PC-3 (cell line): ENCODE measurements at regions not wholly inside any gene's neighbourhood (a gene's known extent, or its start where the extent isn't known, plus 50 kb on each side); places are given as distances from the start of the nearest gene placed in this dataset.
"Not testable (repeated sequence)": the region's sequence is repeated elsewhere in the genome, so short reads cannot be mapped to it uniquely, and the experiment has no call there.

ENCODE experiments used
- ATAC-seq: fragments of 200-7000 bp; cut with Tn5 transposase; 2 replicates; pipeline ENCODE4 v1.9.1; 2020; ENCODE audit warnings: mild to moderate bottlenecking, moderate library complexity
- BruUV-seq: library from RNA; stranded (reverse); fragments of 400-500 nt; replicated peaks from 2 replicates; lab custom pipeline; 2021; lab: Mats Ljungman, UMichigan
- CTCF ChIA-PET: fragments of 300-600 bp; sonication (Branson Sonifier 250); formaldehyde crosslinking; loops from one replicate; lab custom pipeline; 2022; ENCODE audit warnings: antibody characterized with exemption; lab: Charles Lee
- POLR2A ChIA-PET: fragments of 300-600 bp; sonication (Branson Sonifier 250); formaldehyde crosslinking; loops from one replicate; lab custom pipeline; 2022; ENCODE audit warnings: antibody characterized with exemption; ENCODE audit not compliant: unreplicated experiment; lab: Charles Lee
- DNase-seq: peaks from one replicate; pipeline ENCODE4 v3.0.0-alpha.2; 2015
- H2AFZ ChIP-seq: fragments of 300-600 bp; sonication (generic); 2 replicates; pipeline ENCODE4 v1.6.0; 2016; ENCODE audit warnings: antibody characterized with exemption, low read length
- H3F3A ChIP-seq: fragments of 300-600 bp; sonication (generic); one replicate; pipeline ENCODE4 v1.6.0; 2017; ENCODE audit warnings: antibody characterized with exemption, low read length, control low read depth, mild to moderate bottlenecking; ENCODE audit not compliant: unreplicated experiment
- H3K27ac ChIP-seq: fragments of 300-600 bp; sonication (generic); 2 replicates; pipeline ENCODE4 v1.5.1; 2016; ENCODE audit warnings: mild to moderate bottlenecking, low read length
- H3K27me3 ChIP-seq: fragments of 300-600 bp; sonication (generic); 2 replicates; pipeline ENCODE4 v1.6.1; 2016; ENCODE audit warnings: low read length, mixed read lengths
- H3K36me3 ChIP-seq: fragments of 300-600 bp; sonication (generic); 2 replicates; pipeline ENCODE4 v1.6.1; 2016; ENCODE audit warnings: low read depth, mixed run types, low read length, mixed read lengths
- H3K4me1 ChIP-seq: fragments of 300-600 bp; sonication (generic); 2 replicates; pipeline ENCODE4 v1.5.1; 2016; ENCODE audit warnings: low read length; ENCODE audit not compliant: insufficient read depth
- H3K4me2 ChIP-seq: fragments of 300-600 bp; sonication (generic); 2 replicates; pipeline ENCODE4 v1.6.0; 2016; ENCODE audit warnings: low read length
- H3K4me3 ChIP-seq: fragments of 300-600 bp; sonication (generic); 2 replicates; pipeline ENCODE4 v1.5.1; 2016; ENCODE audit warnings: mild to moderate bottlenecking, low read length, mixed read lengths
- H3K79me2 ChIP-seq: fragments of 300-600 bp; sonication (generic); 2 replicates; pipeline ENCODE4 v1.6.1; 2017; ENCODE audit warnings: low read length, mixed read lengths
- H3K9ac ChIP-seq: fragments of 300-600 bp; sonication (generic); 2 replicates; pipeline ENCODE4 v1.6.0; 2016; ENCODE audit warnings: mild to moderate bottlenecking, low read length
- H3K9me2 ChIP-seq: fragments of 300-600 bp; sonication (generic); replicated peaks from 2 replicates; pipeline ENCODE4 v1.6.1; 2016; ENCODE audit warnings: mixed run types, low read length, mixed read lengths
- H3K9me3 ChIP-seq: fragments of 300-600 bp; sonication (generic); 2 replicates; pipeline ENCODE4 v1.6.1; 2016; ENCODE audit warnings: low read length, mixed read lengths
- H4K20me1 ChIP-seq: fragments of 300-600 bp; sonication (generic); 2 replicates; pipeline ENCODE4 v1.6.1; 2016; ENCODE audit warnings: low read length, mixed read lengths
- EZH2 ChIP-seq: fragments of 300-600 bp; sonication (generic); IDR thresholded peaks from one replicate; pipeline ENCODE4 v1.6.1; 2017; ENCODE audit warnings: antibody characterized with exemption, mild to moderate bottlenecking, low read length; ENCODE audit not compliant: unreplicated experiment
- EZH2phosphoT487 ChIP-seq: fragments of 300-600 bp; sonication (generic); IDR thresholded peaks from 2 replicates; pipeline ENCODE4 v1.6.1; 2018; ENCODE audit warnings: mild to moderate bottlenecking, antibody characterized with exemption, low read length, borderline replicate concordance
- intact Hi-C: fragments of 100-400 bp; cut with micrococcal nuclease; formaldehyde crosslinking; loops from 2 replicates; pipeline ENCODE4 v1.9.0; 2023
- TF ChIP-seq, protein P1 (sequence below): fragments of 300-600 bp; sonication (generic); conservative IDR thresholded peaks from 2 replicates; pipeline ENCODE4 v1.5.1; 2017; ENCODE audit warnings: antibody characterized with exemption, low read depth, mild to moderate bottlenecking, low read length

DNA sequence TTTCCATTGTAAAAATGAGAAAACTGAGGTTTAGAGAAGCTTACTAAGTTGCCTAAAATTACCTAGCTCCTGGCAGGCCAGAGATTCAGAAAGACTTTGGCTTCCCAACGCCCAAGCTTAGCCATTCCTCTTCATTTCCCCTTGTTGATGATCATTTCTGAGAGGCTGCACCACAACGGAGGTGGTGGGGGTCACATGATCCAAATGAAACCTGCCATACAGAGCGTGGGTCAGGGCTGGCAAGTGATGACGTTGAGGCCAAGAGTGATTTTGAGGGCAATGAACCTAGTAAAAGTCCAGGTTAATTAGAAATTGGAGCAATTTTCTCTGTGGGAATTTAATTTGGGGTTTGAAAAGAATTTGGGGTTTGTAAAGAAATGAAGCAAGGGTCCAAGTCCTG is 109.9 kb downstream of the TMEM182 start:
- no peak for ATAC-seq
- BruUV-seq = no TSS peak

DNA sequence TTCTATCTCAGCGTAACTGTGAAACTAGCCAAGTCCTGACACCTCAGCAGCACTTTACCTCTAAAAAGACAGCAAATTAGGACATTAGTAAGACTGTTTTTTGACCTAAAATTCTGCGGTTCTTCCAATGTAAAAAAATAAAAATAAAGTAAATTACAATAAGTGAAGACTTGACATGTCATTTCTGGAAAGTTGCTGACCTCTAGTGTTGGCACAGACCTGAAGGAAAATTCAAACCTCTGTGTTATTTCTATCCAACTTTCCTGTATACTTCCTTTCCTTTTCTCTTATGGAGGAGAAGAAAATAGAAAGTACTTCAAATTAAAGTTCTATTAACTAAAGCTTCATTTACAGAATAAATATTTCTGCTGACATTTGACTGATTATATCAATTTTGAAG is 110.6 kb downstream of the TMEM182 start:
- H3K9ac ChIP-seq = no peak overlapping the region
- no peak for TF ChIP-seq EZH2
- TF ChIP-seq, protein P1, sequence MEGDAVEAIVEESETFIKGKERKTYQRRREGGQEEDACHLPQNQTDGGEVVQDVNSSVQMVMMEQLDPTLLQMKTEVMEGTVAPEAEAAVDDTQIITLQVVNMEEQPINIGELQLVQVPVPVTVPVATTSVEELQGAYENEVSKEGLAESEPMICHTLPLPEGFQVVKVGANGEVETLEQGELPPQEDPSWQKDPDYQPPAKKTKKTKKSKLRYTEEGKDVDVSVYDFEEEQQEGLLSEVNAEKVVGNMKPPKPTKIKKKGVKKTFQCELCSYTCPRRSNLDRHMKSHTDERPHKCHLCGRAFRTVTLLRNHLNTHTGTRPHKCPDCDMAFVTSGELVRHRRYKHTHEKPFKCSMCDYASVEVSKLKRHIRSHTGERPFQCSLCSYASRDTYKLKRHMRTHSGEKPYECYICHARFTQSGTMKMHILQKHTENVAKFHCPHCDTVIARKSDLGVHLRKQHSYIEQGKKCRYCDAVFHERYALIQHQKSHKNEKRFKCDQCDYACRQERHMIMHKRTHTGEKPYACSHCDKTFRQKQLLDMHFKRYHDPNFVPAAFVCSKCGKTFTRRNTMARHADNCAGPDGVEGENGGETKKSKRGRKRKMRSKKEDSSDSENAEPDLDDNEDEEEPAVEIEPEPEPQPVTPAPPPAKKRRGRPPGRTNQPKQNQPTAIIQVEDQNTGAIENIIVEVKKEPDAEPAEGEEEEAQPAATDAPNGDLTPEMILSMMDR = peak; percentile 53; the same call in 1 of the 2 replicates
- no peak overlapping the region for H3K27ac ChIP-seq
- DNase-seq = peak; percentile 13
- H3F3A ChIP-seq = no peaks in the 10 kb centered on the region
- intact Hi-C loops = loop anchor here (1.0 kb wide), 1 partner anchor 31 kb away; no protein-coding TSS in a partner anchor
- POLR2A ChIA-PET = no interaction called here
- H3K4me1 ChIP-seq = no peaks in the 10 kb centered on the region
- H3K36me3 ChIP-seq = no peaks in the 10 kb centered on the region
- no peak overlapping the region for H2AFZ ChIP-seq
- ATAC-seq = no peak
- CTCF ChIA-PET = no interaction called here
- peaks cover 9% of the 10 kb centered on the region; the same call in 1 of the 2 replicates for H3K27me3 ChIP-seq
- H3K4me3 ChIP-seq = no peak overlapping the region
- H3K79me2 ChIP-seq = no peaks in the 10 kb centered on the region
- H3K9me2 ChIP-seq = no peaks in the 10 kb centered on the region
- H3K9me3 ChIP-seq = no peaks in the 10 kb centered on the region
- BruUV-seq = no TSS peak
- no peak overlapping the region for H3K4me2 ChIP-seq
- no peaks in the 10 kb centered on the region for H4K20me1 ChIP-seq

More for the DNA sequence above, 109.9 kb downstream of the TMEM182 start:
- H3K79me2 ChIP-seq = no peaks in the 10 kb centered on the region
- no peaks in the 10 kb centered on the region for H3K9me3 ChIP-seq
- CTCF ChIA-PET = no interaction called here
- no peak for DNase-seq
- no peaks in the 10 kb centered on the region for H3K9me2 ChIP-seq
- H3K27me3 ChIP-seq = peaks cover 9% of the 10 kb centered on the region; the same call in 1 of the 2 replicates
- no peak overlapping the region for H2AFZ ChIP-seq
- H3K4me2 ChIP-seq = no peak overlapping the region
- H3K4me1 ChIP-seq = no peaks in the 10 kb centered on the region
- H4K20me1 ChIP-seq = no peaks in the 10 kb centered on the region
- H3K36me3 ChIP-seq = no peaks in the 10 kb centered on the region
- POLR2A ChIA-PET = no interaction called here
- TF ChIP-seq, protein P1 = no peak
- TF ChIP-seq EZH2phosphoT487 (no peak), EZH2 (no peak)
- no peaks in the 10 kb centered on the region for H3F3A ChIP-seq
- H3K4me3 ChIP-seq = no peak overlapping the region
- no peak overlapping the region for H3K9ac ChIP-seq
- no peak overlapping the region for H3K27ac ChIP-seq
- intact Hi-C loops = loop anchor here (1.0 kb wide), 1 partner anchor 30 kb away; no protein-coding TSS in a partner anchor

DNA sequence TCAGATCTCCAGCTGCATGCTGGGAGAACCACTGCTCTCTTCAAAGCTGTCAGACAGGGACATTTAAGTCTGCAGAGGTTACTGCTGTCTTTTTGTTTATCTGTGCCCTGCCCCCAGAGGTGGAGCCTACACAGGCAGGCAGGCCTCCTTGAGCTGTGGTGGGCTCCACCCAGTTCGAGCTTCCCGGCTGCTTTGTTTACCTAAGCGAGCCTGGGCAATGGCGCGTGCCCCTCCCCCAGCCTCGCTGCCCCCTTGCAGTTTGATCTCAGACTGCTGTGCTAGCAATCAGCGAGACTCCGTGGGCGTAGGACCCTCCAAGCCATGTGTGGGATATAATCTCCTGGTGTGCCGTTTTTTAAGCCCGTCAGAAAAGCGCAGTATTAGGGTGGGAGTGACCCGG is 117.7 kb downstream of the TMEM182 start:
- H3K9me3 ChIP-seq, H2AFZ ChIP-seq, POLR2A ChIA-PET, BruUV-seq, H3F3A ChIP-seq, H3K79me2 ChIP-seq, H3K9ac ChIP-seq, H3K27ac ChIP-seq, H3K4me1 ChIP-seq, CTCF ChIA-PET, intact Hi-C loops, H3K9me2 ChIP-seq, DNase-seq, H4K20me1 ChIP-seq, H3K4me2 ChIP-seq, H3K36me3 ChIP-seq, ATAC-seq, H3K4me3 ChIP-seq: not testable (repeated sequence)
- H3K27me3 ChIP-seq = peaks cover 31% of the 10 kb centered on the region
